GM12875 (cell line): ENCODE measurements at regions not wholly inside any gene's neighbourhood (a gene's known extent, or its start where the extent isn't known, plus 50 kb on each side); places are given as distances from the start of the nearest gene placed in this dataset.

Source experiments
- H3K4me3 ChIP-seq: one replicate; pipeline ENCODE4 v1.5.1; 2011; ENCODE audit warnings: low read depth, low read length, control low read depth
- CTCF ChIP-seq: IDR thresholded peaks from 2 replicates; pipeline ENCODE4 v1.5.1; 2011; ENCODE audit warnings: low read depth, mild to moderate bottlenecking, control low read depth, inconsistent platforms, low read length, moderate library complexity, borderline replicate concordance; ENCODE audit not compliant: insufficient read depth

- no peak for TF ChIP-seq CTCF
- H3K4me3 ChIP-seq, result no peak overlapping the region
These were observed 181.8 kb upstream of the ARL4C start for GRCh38 chr2:234678711-234679110.

- H3K4me3 ChIP-seq, result no peak overlapping the region
- no peak for TF ChIP-seq CTCF
These were observed 181.1 kb upstream of the ARL4C start for GRCh38 chr2:234677758-234678538.

- no peak for TF ChIP-seq CTCF
These were observed 180.0 kb upstream of the ARL4C start for GRCh38 chr2:234676783-234677450.

GRCh38 chr2:234676109-234676782 lies 179.4 kb upstream of the ARL4C start:
- H3K4me3 ChIP-seq, result no peak overlapping the region
- no peak for TF ChIP-seq CTCF

More at GRCh38 chr2:234676783-234677450, 180.0 kb upstream of the ARL4C start:
- no peak overlapping the region for H3K4me3 ChIP-seq

GRCh38 chr2:234674781-234675201 lies 177.9 kb upstream of the ARL4C start:
- H3K4me3 ChIP-seq, result no peak overlapping the region
- no peak for TF ChIP-seq CTCF

- no peak overlapping the region for H3K4me3 ChIP-seq
- TF ChIP-seq CTCF, result no peak
These were observed 177.3 kb upstream of the ARL4C start for GRCh38 chr2:234673961-234674759.
